Esophagus (tissue), 2 donors: ENCODE measurements at regions not wholly inside any gene's neighbourhood (a gene's known extent, or its start where the extent isn't known, plus 50 kb on each side); places are given as distances from the start of the nearest gene placed in this dataset.

ENCODE experiments used
- H3K27ac ChIP-seq, 2 donors: one replicate each; pipeline ENCODE4 v1.5.1; 2013; ENCODE audit warnings: low read depth in 2 of 2, mild to moderate bottlenecking in 2 of 2, inconsistent platforms in 1 of 2, low read length in 1 of 2, moderate library complexity in 1 of 2
- H3K27me3 ChIP-seq, 2 donors: one replicate each; pipeline ENCODE4 v1.6.1; 2013; ENCODE audit warnings: low read length in 2 of 2, control low read depth in 1 of 2, mild to moderate bottlenecking in 1 of 2; ENCODE audit not compliant: insufficient read depth in 2 of 2, control insufficient read depth in 1 of 2
- H3K36me3 ChIP-seq, 2 donors: one replicate each; pipeline ENCODE4 v1.6.1; 2013; ENCODE audit warnings: low read length in 1 of 2; ENCODE audit not compliant: control insufficient read depth in 2 of 2, insufficient read depth in 2 of 2
- H3K4me1 ChIP-seq, 2 donors: one replicate each; pipeline ENCODE4 v1.6.1; 2013; ENCODE audit warnings: low read length in 1 of 2; ENCODE audit not compliant: control insufficient read depth in 2 of 2, insufficient read depth in 2 of 2
- H3K4me3 ChIP-seq, 2 donors: one replicate each; pipeline ENCODE4 v1.5.1; 2013; ENCODE audit warnings: low read length in 2 of 2, mild to moderate bottlenecking in 2 of 2, low read depth in 1 of 2, moderate library complexity in 1 of 2
- H3K9me3 ChIP-seq, 2 donors: one replicate each; pipeline ENCODE4 v1.6.1; 2013; ENCODE audit warnings: mild to moderate bottlenecking in 2 of 2, low read depth in 1 of 2, low read length in 1 of 2, moderate library complexity in 1 of 2; ENCODE audit not compliant: control insufficient read depth in 2 of 2, insufficient read depth in 1 of 2
- WGBS, 2 donors: extraction: QIAGEN DNeasy Blood & Tissue Kit; methylation state at CpG; one replicate each; pipeline ENCODE4 v1.1.7; 2013; 5-methylcytosine and 5-hydroxymethylcytosine counted together
- donor health status: healthy with polysubstance abuse.
- donor health status: Bipolar disorder and iron deficiency.

- Histone ChIP-seq H3K9me3 (no peaks in the 10 kb centered on the region), H3K27me3 (peaks cover 0 to 2% of the 10 kb centered on the region in 2 donors), H3K4me3 (no peak overlapping the region), H3K4me1 (no peaks in the 10 kb centered on the region), H3K36me3 (no peaks in the 10 kb centered on the region), H3K27ac (no peak overlapping the region)
- 90 to 95% methylated on average over 2 of the region's 2 CpGs for WGBS, 2 donors
These were observed 484.4 kb upstream of the KIF2A start for GRCh38 chr5:61821561-61821960.

DNA sequence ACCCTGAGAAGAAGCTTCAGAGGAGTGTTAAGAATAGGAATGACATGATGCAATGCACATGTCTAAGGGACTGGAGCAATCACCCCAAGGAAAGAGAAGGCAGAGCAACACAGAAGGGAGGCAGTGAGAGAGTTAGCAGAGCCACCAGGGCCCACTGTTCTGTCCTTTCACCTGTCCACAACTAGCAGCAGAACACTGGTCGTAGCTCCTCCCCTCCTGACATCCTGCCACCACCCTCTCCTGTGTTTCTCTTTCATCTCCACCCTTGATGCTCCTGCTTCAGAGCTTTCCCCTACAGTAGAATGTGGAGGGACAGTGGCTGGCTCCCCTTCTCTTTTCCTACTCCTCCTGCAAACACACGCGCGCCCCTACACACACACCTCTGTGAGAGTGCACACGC, 483.4 kb upstream of the KIF2A start:
- Histone ChIP-seq H3K4me3 (no peak overlapping the region), H3K27ac (no peak overlapping the region), H3K36me3 (no peaks in the 10 kb centered on the region), H3K27me3 (peaks cover 0 to 2% of the 10 kb centered on the region in 2 donors), H3K9me3 (no peaks in the 10 kb centered on the region), H3K4me1 (no peaks in the 10 kb centered on the region)
- 94 to 96% methylated on average over 5 of the region's 5 CpGs for WGBS, 2 donors

- Histone ChIP-seq H3K4me3 (no peak overlapping the region), H3K36me3 (no peaks in the 10 kb centered on the region), H3K4me1 (no peaks in the 10 kb centered on the region), H3K9me3 (no peaks in the 10 kb centered on the region), H3K27ac (no peak overlapping the region), H3K27me3 (peaks cover 0 to 2% of the 10 kb centered on the region in 2 donors)
- 87 to 90% methylated on average over 10 of the region's 10 CpGs for WGBS, 2 donors
These were observed 482.9 kb upstream of the KIF2A start for GRCh38 chr5:61823065-61823464.

- H3K4me1 ChIP-seq = no peaks in the 10 kb centered on the region
These were observed 482.2 kb upstream of the KIF2A start for GRCh38 chr5:61823781-61824180.

GRCh38 chr5:61824396-61824795, 481.6 kb upstream of the KIF2A start:
- H3K9me3 ChIP-seq = no peaks in the 10 kb centered on the region
- WGBS, 2 donors = 87 to 88% methylated on average over 4 of the region's 4 CpGs
- no peaks in the 10 kb centered on the region for H3K36me3 ChIP-seq
- H3K4me3 ChIP-seq = no peak overlapping the region
- no peak overlapping the region for H3K27ac ChIP-seq
- H3K27me3 ChIP-seq = no peaks in the 10 kb centered on the region
- H3K4me1 ChIP-seq = no peaks in the 10 kb centered on the region

More at GRCh38 chr5:61823781-61824180, 482.2 kb upstream of the KIF2A start:
- H3K9me3 ChIP-seq = no peaks in the 10 kb centered on the region
- 29 to 43% methylated on average over 2 of the region's 2 CpGs for WGBS, 2 donors
- H3K27me3 ChIP-seq = peaks cover 0 to 1% of the 10 kb centered on the region in 2 donors
- no peak overlapping the region for H3K4me3 ChIP-seq
- no peaks in the 10 kb centered on the region for H3K36me3 ChIP-seq
- no peak overlapping the region for H3K27ac ChIP-seq

GRCh38 chr5:61827445-61827975, 478.5 kb upstream of the KIF2A start:
- Histone ChIP-seq H3K27ac (no peak overlapping the region), H3K36me3 (no peaks in the 10 kb centered on the region), H3K4me1 (no peaks in the 10 kb centered on the region), H3K27me3 (peaks cover 0 to 2% of the 10 kb centered on the region in 2 donors), H3K9me3 (peaks cover 0 to 2% of the 10 kb centered on the region in 2 donors), H3K4me3 (no peak overlapping the region)
- WGBS, 2 donors = 80 to 83% methylated on average over 2 of the region's 2 CpGs

- Histone ChIP-seq H3K9me3 (peaks cover 0 to 2% of the 10 kb centered on the region in 2 donors), H3K4me3 (no peak overlapping the region), H3K36me3 (no peaks in the 10 kb centered on the region), H3K4me1 (no peaks in the 10 kb centered on the region), H3K27me3 (peaks cover 0 to 2% of the 10 kb centered on the region in 2 donors), H3K27ac (no peak overlapping the region)
- WGBS, 2 donors = 93 to 94% methylated on average over 3 of the region's 3 CpGs
These were observed 477.1 kb upstream of the KIF2A start for GRCh38 chr5:61828856-61829255.

- H3K27me3 ChIP-seq = peaks cover 0 to 2% of the 10 kb centered on the region in 2 donors
- no peaks in the 10 kb centered on the region for H3K4me1 ChIP-seq
- WGBS, 2 donors = 83 to 86% methylated on average over 4 of the region's 4 CpGs
- H3K27ac ChIP-seq = no peak overlapping the region
- no peaks in the 10 kb centered on the region for H3K36me3 ChIP-seq
- peaks cover 0 to 2% of the 10 kb centered on the region in 2 donors for H3K9me3 ChIP-seq
- H3K4me3 ChIP-seq = no peak overlapping the region
These were observed 474.3 kb upstream of the KIF2A start for GRCh38 chr5:61831736-61832135.

- no peak overlapping the region for H3K4me3 ChIP-seq
- no peaks in the 10 kb centered on the region for H3K9me3 ChIP-seq
- H3K27ac ChIP-seq = no peak overlapping the region
- no peaks in the 10 kb centered on the region for H3K36me3 ChIP-seq
- H3K27me3 ChIP-seq = no peaks in the 10 kb centered on the region
- no peaks in the 10 kb centered on the region for H3K4me1 ChIP-seq
These were observed 468.2 kb upstream of the KIF2A start for GRCh38 chr5:61837788-61838187.

- Histone ChIP-seq H3K4me3 (no peak overlapping the region), H3K27me3 (no peaks in the 10 kb centered on the region), H3K27ac (no peak overlapping the region), H3K9me3 (no peaks in the 10 kb centered on the region), H3K36me3 (no peaks in the 10 kb centered on the region), H3K4me1 (no peaks in the 10 kb centered on the region)
- 56% methylated on average over 3 of the region's 3 CpGs for WGBS, 2 donors
These were observed 465.6 kb upstream of the KIF2A start for GRCh38 chr5:61840361-61840760.
